Neural cell (in vitro differentiated cells): ENCODE measurements at regions not wholly inside any gene's neighbourhood (a gene's known extent, or its start where the extent isn't known, plus 50 kb on each side); places are given as distances from the start of the nearest gene placed in this dataset.

Source experiments
- H2AFZ ChIP-seq: fragments of 200-600, 300-800 bp; sonication (generic), shearing (Covaris generic); 2 replicates; pipeline ENCODE4 v1.6.0; 2014; ENCODE audit warnings: low read depth, mild to moderate bottlenecking, antibody characterized with exemption, low read length, moderate library complexity
- H3F3A ChIP-seq: fragments of 200-600 bp; shearing (Covaris generic); 2 replicates; pipeline ENCODE4 v1.6.1; 2016; ENCODE audit warnings: mild to moderate bottlenecking, moderate library complexity, mixed read lengths, antibody characterized with exemption, low read length; ENCODE audit not compliant: insufficient read depth, poor library complexity, severe bottlenecking
- H3K27ac ChIP-seq: fragments of 200-600, 300-800 bp; sonication (generic), shearing (Covaris generic); 2 replicates; pipeline ENCODE4 v1.5.1; 2014; ENCODE audit warnings: mild to moderate bottlenecking, low read length, moderate library complexity
- H3K27me3 ChIP-seq: fragments of 300-800, 200-600 bp; sonication (generic), shearing (Covaris generic); 2 replicates; pipeline ENCODE4 v1.6.0; 2014; ENCODE audit warnings: mild to moderate bottlenecking, low read depth, low read length, moderate library complexity; ENCODE audit not compliant: insufficient read depth
- H3K36me3 ChIP-seq: fragments of 300-800, 200-600 bp; sonication (generic), shearing (Covaris generic); 2 replicates; pipeline ENCODE4 v1.5.1; 2014; ENCODE audit warnings: mild to moderate bottlenecking, antibody characterized with exemption, low read length, moderate library complexity; ENCODE audit not compliant: insufficient read depth
- H3K4me2 ChIP-seq: fragments of 300-800, 200-600 bp; sonication (generic), shearing (Covaris generic); 2 replicates; pipeline ENCODE4 v1.6.0; 2014; ENCODE audit warnings: mild to moderate bottlenecking, low read length
- H3K4me3 ChIP-seq: fragments of 300-800, 200-600 bp; sonication (generic), shearing (Covaris generic); 2 replicates; pipeline ENCODE4 v1.5.1; 2014; ENCODE audit warnings: mild to moderate bottlenecking, low read length, moderate library complexity
- H3K79me2 ChIP-seq: fragments of 200-600 bp; shearing (Covaris generic); replicated peaks from 2 replicates; pipeline ENCODE4 v1.6.0; 2014; ENCODE audit warnings: mild to moderate bottlenecking, low read length, moderate library complexity; ENCODE audit not compliant: insufficient read depth
- H3K9ac ChIP-seq: fragments of 300-800, 200-600 bp; sonication (generic), shearing (Covaris generic); 2 replicates; pipeline ENCODE4 v1.6.1; 2016; ENCODE audit warnings: mild to moderate bottlenecking, low read length, mixed read lengths
- H3K9me2 ChIP-seq: fragments of 200-600 bp; shearing (Covaris generic); 2 replicates; pipeline ENCODE4 v1.6.1; 2016; ENCODE audit warnings: mild to moderate bottlenecking, low read length, mixed read lengths; ENCODE audit not compliant: insufficient read depth
- H3K9me3 ChIP-seq: fragments of 200-600, 300-800 bp; sonication (generic), shearing (Covaris generic); 2 replicates; pipeline ENCODE4 v1.6.1; 2016; ENCODE audit warnings: mild to moderate bottlenecking, mixed run types, low read length, moderate library complexity, mixed read lengths
- H4K20me1 ChIP-seq: fragments of 200-600 bp; shearing (Covaris generic); 2 replicates; pipeline ENCODE4 v1.6.1; 2016; ENCODE audit warnings: mild to moderate bottlenecking, mixed run types; ENCODE audit not compliant: insufficient read depth
- CTCF ChIP-seq: fragments of 450-650 bp; IDR thresholded peaks from 2 replicates; pipeline ENCODE4 v1.5.1; 2014; ENCODE audit warnings: antibody characterized with exemption, mild to moderate bottlenecking, moderate library complexity; ENCODE audit not compliant: poor library complexity, severe bottlenecking
- EP300 ChIP-seq: fragments of 450-650 bp; conservative IDR thresholded peaks from 2 replicates; pipeline ENCODE4 v1.6.1; 2014; ENCODE audit warnings: antibody characterized with exemption, mild to moderate bottlenecking, moderate library complexity; ENCODE audit not compliant: poor library complexity, severe bottlenecking
- EZH2 ChIP-seq: fragments of 200-600, 300-800 bp; shearing (Covaris generic), sonication (generic); IDR thresholded peaks from 2 replicates; pipeline ENCODE4 v1.6.1; 2014; ENCODE audit warnings: antibody characterized with exemption, low read length, borderline replicate concordance, mild to moderate bottlenecking; ENCODE audit not compliant: insufficient read depth, poor library complexity, severe bottlenecking
- MXI1 ChIP-seq: fragments of 450-650 bp; conservative IDR thresholded peaks from 2 replicates; pipeline ENCODE4 v1.6.1; 2014; ENCODE audit warnings: antibody characterized with exemption, mild to moderate bottlenecking; ENCODE audit not compliant: poor library complexity, severe bottlenecking
- POLR2AphosphoS5 ChIP-seq: IDR thresholded peaks from 2 replicates; pipeline ENCODE4 v1.6.1; 2012
- RAD21 ChIP-seq: fragments of 450-650 bp; conservative IDR thresholded peaks from 2 replicates; pipeline ENCODE4 v1.6.1; 2014; ENCODE audit warnings: antibody characterized with exemption, mild to moderate bottlenecking, moderate library complexity
- REST ChIP-seq: IDR thresholded peaks from 2 replicates; pipeline ENCODE4 v1.6.1; 2012; ENCODE audit warnings: borderline replicate concordance
- SMC3 ChIP-seq: fragments of 450-650 bp; conservative IDR thresholded peaks from 2 replicates; pipeline ENCODE4 v1.6.1; 2014; ENCODE audit warnings: antibody characterized with exemption, mild to moderate bottlenecking, moderate library complexity; ENCODE audit not compliant: poor library complexity
- TAF1 ChIP-seq: IDR thresholded peaks from 2 replicates; pipeline ENCODE4 v1.6.1; 2012; ENCODE audit warnings: low read depth

DNA sequence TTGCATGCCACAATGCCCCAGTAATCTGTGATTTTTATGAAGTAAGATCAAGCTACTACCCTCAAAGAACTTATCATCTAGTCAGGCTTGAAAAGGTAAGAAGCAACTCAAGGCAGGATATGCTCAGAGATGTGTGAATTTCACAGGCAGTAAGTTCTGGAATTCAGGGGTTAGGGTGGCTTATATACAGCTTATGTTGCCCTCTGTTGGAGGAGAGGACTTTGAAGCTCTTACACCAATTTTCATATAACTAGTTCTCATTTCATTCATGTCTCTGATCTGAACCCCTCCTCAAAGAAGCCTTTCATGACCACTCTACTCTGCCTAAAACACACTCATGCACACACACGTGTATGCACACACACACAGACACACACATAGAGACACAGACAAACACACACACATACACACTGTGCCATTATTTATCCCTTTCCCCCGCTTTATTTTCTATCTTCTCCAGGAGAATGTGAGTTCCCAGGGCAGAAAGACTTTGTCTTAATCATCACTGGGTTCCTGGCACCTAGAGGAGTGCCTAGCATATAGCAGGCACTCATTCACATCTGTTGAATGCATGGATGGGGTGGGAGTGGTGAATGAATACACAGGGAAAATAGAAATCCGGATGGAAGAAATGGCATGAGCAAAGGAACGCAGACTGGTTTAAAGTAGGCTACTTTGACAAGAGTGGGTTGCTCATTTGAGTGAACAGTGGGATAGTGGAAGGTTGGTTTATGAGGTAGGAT lies 220.7 kb upstream of the ZBED5 start:
- no peak overlapping the region for H3K9ac ChIP-seq
- no peak overlapping the region for H3K4me3 ChIP-seq
- H3K27ac ChIP-seq: no peak overlapping the region
- no peaks in the 10 kb centered on the region for H3K36me3 ChIP-seq
- H3K9me2 ChIP-seq: no peaks in the 10 kb centered on the region
- H3K27me3 ChIP-seq: no peaks in the 10 kb centered on the region
- no peaks in the 10 kb centered on the region for H3F3A ChIP-seq
- H3K79me2 ChIP-seq: no peaks in the 10 kb centered on the region
- H2AFZ ChIP-seq: no peak overlapping the region
- H3K4me2 ChIP-seq: no peak overlapping the region
- TF ChIP-seq EP300 (no peak), REST (no peak)
- H3K9me3 ChIP-seq: no peaks in the 10 kb centered on the region
- H4K20me1 ChIP-seq: no peaks in the 10 kb centered on the region

DNA sequence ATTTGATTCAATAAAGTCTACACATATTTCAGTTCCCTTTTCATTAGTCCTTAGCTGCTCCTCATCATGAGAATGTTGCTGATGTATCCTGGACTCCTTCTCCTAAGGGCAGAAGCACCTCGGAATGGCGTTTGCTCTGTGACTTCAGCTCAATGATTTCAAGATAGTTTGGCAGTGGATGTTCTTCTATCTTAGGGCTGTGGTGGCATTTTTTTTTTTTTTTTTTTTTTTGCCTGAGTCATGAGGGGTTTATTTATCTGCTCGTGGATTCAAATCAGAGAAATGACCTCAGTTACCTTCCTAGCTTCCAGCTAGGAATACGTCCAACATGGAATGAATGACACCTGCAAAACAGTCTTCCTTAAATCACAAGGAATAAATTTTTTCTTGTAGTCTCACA lies 220.0 kb upstream of the ZBED5 start:
- no peaks in the 10 kb centered on the region for H3K27me3 ChIP-seq
- H3F3A ChIP-seq: no peaks in the 10 kb centered on the region
- TF ChIP-seq CTCF (no peak), EP300 (no peak), REST (no peak), TAF1 (no peak), SMC3 (no peak), POLR2AphosphoS5 (no peak), EZH2 (no peak), MXI1 (no peak), RAD21 (no peak)
- H3K9ac ChIP-seq: no peak overlapping the region
- no peaks in the 10 kb centered on the region for H3K36me3 ChIP-seq
- no peak overlapping the region for H3K4me2 ChIP-seq
- H3K9me2 ChIP-seq: no peaks in the 10 kb centered on the region
- no peaks in the 10 kb centered on the region for H4K20me1 ChIP-seq
- no peak overlapping the region for H3K27ac ChIP-seq
- H2AFZ ChIP-seq: no peak overlapping the region
- no peaks in the 10 kb centered on the region for H3K9me3 ChIP-seq
- no peaks in the 10 kb centered on the region for H3K79me2 ChIP-seq
- H3K4me3 ChIP-seq: no peak overlapping the region
